Sigmoid colon (tissue), 6 donors: ENCODE measurements at regions not wholly inside any gene's neighbourhood (a gene's known extent, or its start where the extent isn't known, plus 50 kb on each side); places are given as distances from the start of the nearest gene placed in this dataset.

Source experiments
- DNase-seq: peaks from one replicate; pipeline ENCODE4 v3.0.0-alpha.2; 2019
- H3K27ac ChIP-seq, 4 donors: fragments of 200-600 bp; sonication (generic); one replicate each; pipeline ENCODE4 v1.5.1; 2016 to 2019; ENCODE audit warnings: mild to moderate bottlenecking in 1 of 4
- H3K27me3 ChIP-seq, 3 donors: fragments of 200-600 bp; sonication (generic); one replicate each; pipeline ENCODE4 v1.5.1; 2019; ENCODE audit warnings: mild to moderate bottlenecking in 1 of 3
- H3K36me3 ChIP-seq, 4 donors: fragments of 200-600 bp; sonication (generic); one replicate each; pipeline ENCODE4 v1.5.1; 2016 to 2019
- H3K4me1 ChIP-seq, 4 donors: fragments of 200-600 bp; sonication (generic); one replicate each; pipeline ENCODE4 v1.5.1; 2017 to 2019
- H3K4me3 ChIP-seq, 4 donors: fragments of 200-600 bp; sonication (generic); one replicate each; pipeline ENCODE4 v1.5.1; 2017 to 2019; ENCODE audit warnings: mild to moderate bottlenecking in 2 of 4, moderate library complexity in 1 of 4
- H3K9me3 ChIP-seq, 4 donors: fragments of 200-600 bp in 3 of 4; sonication (generic) in 3 of 4; one replicate each; pipeline versions ENCODE4 v1.5.1 to v1.6.1; 2013 to 2019
- EP300 ChIP-seq, 4 donors: sonication (generic); formaldehyde crosslinking; IDR thresholded peaks; one replicate each; pipeline ENCODE4 v1.6.1; 2017; ENCODE audit warnings: antibody characterized with exemption in 4 of 4
- POLR2A ChIP-seq, 2 donors: fragments of 450-650 bp; IDR thresholded peaks; one replicate each; pipeline ENCODE4 v1.6.1; 2016; ENCODE audit warnings: antibody characterized with exemption in 2 of 2, mild to moderate bottlenecking in 2 of 2, moderate library complexity in 2 of 2
- POLR2AphosphoS5 ChIP-seq, 4 donors: sonication (generic); formaldehyde crosslinking; IDR thresholded peaks; one replicate each; pipeline ENCODE4 v1.6.1; 2017; ENCODE audit warnings: antibody characterized with exemption in 4 of 4
- WGBS, 2 donors: extraction: QIAGEN DNeasy Blood & Tissue Kit; methylation state at CpG; one replicate each; pipeline ENCODE4 v1.1.7; 2013; 5-methylcytosine and 5-hydroxymethylcytosine counted together
- intact Hi-C: fragments of 100-400 bp; cut with DNase I; formaldehyde crosslinking; loops from one replicate; pipeline ENCODE4 v1.15.1; 2023
- TF ChIP-seq, protein P1 (sequence below), 4 experiments: fragments of 450-650 bp in 3 of 4; fragments of 200-600 bp in 1 of 4; IDR thresholded peaks; one replicate each; pipeline ENCODE4 v1.5.1; 2016 to 2019; ENCODE audit warnings: antibody characterized with exemption in 4 of 4, mild to moderate bottlenecking in 3 of 4, moderate library complexity in 2 of 4
- donor health status: healthy with polysubstance abuse.
- donor health status: healthy.

DNA sequence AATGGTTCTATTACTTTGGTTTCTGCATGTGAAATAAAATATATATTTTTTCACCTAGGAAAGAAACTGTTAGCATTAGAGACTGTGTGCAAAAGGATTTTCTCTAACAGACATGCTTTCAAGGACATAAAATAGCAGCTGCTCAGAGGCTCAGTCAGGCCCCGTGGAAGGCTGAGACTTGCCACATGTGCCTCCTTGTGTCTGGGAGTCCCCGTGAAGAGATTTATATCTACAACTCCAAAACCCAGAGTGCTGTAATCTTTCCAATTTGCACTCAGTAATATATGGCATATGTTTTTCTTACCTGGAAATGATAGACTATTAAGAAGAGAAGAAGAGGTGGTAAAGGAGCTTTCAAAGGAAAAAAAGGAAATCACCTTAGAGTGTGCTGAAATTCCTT lies 371.6 kb upstream of the OBI1 start:
- Histone ChIP-seq H3K27me3 (no peaks in the 10 kb centered on the region), H3K36me3 (no peaks in the 10 kb centered on the region), H3K4me1 (no peaks in the 10 kb centered on the region), H3K27ac (no peak overlapping the region), H3K9me3 (no peaks in the 10 kb centered on the region), H3K4me3 (no peak overlapping the region)
- TF ChIP-seq POLR2A (IDR thresholded peaks at IDR 0.05) (no peak), POLR2AphosphoS5 (IDR thresholded peaks at IDR 0.05) (no peak), EP300 (IDR thresholded peaks at IDR 0.05) (no peak)
- TF ChIP-seq, protein P1, sequence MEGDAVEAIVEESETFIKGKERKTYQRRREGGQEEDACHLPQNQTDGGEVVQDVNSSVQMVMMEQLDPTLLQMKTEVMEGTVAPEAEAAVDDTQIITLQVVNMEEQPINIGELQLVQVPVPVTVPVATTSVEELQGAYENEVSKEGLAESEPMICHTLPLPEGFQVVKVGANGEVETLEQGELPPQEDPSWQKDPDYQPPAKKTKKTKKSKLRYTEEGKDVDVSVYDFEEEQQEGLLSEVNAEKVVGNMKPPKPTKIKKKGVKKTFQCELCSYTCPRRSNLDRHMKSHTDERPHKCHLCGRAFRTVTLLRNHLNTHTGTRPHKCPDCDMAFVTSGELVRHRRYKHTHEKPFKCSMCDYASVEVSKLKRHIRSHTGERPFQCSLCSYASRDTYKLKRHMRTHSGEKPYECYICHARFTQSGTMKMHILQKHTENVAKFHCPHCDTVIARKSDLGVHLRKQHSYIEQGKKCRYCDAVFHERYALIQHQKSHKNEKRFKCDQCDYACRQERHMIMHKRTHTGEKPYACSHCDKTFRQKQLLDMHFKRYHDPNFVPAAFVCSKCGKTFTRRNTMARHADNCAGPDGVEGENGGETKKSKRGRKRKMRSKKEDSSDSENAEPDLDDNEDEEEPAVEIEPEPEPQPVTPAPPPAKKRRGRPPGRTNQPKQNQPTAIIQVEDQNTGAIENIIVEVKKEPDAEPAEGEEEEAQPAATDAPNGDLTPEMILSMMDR (IDR thresholded peaks at IDR 0.05) = no peak
- DNase-seq = no peak
- 37 to 41% methylated on average over 2 of the region's 2 CpGs for WGBS, 2 donors
- intact Hi-C loops = no loop called here

DNA sequence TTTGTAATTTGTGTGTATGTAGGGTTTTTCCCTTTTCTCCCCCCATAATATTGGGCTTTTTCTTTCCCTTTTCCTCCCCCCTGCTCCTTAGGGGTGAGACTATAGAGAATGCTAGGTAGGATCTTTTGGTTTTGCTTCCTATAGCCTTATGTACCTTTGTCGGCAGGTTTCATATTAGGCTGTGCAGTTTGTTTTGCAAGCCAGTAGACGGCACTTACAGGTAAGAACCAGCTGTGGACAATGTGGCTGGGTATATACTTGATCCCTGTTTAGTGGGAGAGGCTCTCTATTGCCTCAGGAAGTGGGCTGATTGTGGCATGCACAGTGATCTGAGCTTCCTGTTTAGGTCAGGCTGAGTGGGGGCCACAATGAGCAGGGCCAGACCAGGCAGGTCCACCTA lies 359.2 kb upstream of the OBI1 start:
- no peaks in the 10 kb centered on the region for H3K36me3 ChIP-seq
- 95 to 97% methylated on average over 2 of the region's 2 CpGs for WGBS, 2 donors
- TF ChIP-seq EP300 (IDR thresholded peaks at IDR 0.05) = no peak
- TF ChIP-seq POLR2A (IDR thresholded peaks at IDR 0.05) = no peak
- TF ChIP-seq, protein P1 (IDR thresholded peaks at IDR 0.05) = no peak
- no peak for TF ChIP-seq POLR2AphosphoS5 (IDR thresholded peaks at IDR 0.05)
- no peak for DNase-seq
- no peaks in the 10 kb centered on the region for H3K27me3 ChIP-seq
- H3K4me1 ChIP-seq = no peaks in the 10 kb centered on the region
- peaks cover 3 to 8% (median 6%) of the 10 kb centered on the region in 4 donors for H3K9me3 ChIP-seq
- no peak overlapping the region for H3K27ac ChIP-seq
- no peak overlapping the region for H3K4me3 ChIP-seq
- intact Hi-C loops = no loop called here

DNA sequence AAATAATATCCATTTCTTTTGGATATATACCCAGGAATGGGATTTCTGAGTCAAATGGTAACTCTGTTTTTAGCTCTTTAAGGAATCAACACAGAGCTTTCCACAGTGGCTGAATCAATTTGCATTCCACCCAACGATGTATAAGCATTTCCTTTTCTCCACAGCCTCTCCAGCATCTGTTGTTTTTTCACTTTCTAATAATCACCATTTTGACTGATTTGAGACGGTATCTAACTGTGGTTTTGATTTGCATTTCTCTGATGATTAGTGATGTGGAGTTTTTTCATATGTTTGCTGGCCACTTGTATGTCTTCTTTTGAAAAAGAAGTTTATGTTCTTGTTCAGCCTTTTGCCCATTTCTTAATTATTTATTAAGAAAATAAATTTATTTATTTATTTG lies 352.2 kb upstream of the OBI1 start:
- Histone ChIP-seq H3K27ac (no peak overlapping the region), H3K4me3 (no peak overlapping the region), H3K27me3 (no peaks in the 10 kb centered on the region), H3K36me3 (no peaks in the 10 kb centered on the region), H3K9me3 (no peaks in the 10 kb centered on the region), H3K4me1 (no peaks in the 10 kb centered on the region)
- intact Hi-C loops = no loop called here
- TF ChIP-seq, protein P1 (IDR thresholded peaks at IDR 0.05) = no peak
- WGBS, 2 donors = 65 to 67% methylated on average over 2 of the region's 2 CpGs
- DNase-seq = no peak

DNA sequence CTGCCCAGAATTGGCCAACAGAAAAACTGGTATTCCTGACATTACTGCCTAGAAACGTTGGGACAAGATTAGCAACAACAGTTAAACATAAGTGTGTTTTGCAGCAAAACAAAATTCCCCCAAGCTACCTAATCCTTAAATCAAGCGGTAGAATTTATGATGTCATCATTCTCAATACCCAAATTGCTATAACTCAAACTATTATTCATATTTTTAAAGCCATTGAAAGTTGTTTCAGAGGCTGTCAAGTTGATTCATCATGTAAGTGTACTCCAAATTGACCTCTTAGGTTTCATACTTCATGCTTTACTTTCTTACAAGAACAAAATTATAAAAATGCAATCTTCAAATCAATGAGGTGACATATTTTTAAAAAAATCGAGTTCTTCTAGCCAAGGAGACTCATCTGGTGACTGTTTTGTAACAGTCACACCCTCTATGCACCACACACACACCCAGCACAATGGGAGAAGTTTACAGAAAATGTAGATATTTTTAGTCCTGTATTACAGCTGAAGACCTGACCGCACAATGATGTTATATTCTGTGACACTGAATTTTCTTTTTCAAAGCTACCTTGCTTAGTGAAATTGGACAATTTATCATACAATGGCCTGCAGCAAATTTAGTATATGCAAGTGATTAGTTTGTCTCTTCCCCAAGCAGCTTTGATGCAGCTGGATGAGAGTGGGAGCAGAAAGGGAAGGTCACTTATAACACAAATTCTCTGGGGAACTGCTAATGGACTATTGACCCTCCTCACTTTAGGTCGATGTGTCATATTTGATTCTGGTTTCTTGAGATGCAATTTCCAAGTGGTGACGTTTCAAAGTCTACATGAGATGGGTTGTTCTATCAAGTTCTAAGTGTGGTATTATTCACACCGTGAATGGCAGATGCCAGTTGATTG lies 345.3 kb upstream of the OBI1 start:
- WGBS, 2 donors = 66 to 77% methylated on average over 7 of the region's 7 CpGs
- intact Hi-C loops = no loop called here
- DNase-seq = no peak

More for the DNA sequence above, 345.3 kb upstream of the OBI1 start:
- H3K4me3 ChIP-seq = no peak overlapping the region
- H3K27me3 ChIP-seq = no peaks in the 10 kb centered on the region
- H3K36me3 ChIP-seq = no peaks in the 10 kb centered on the region
- no peaks in the 10 kb centered on the region for H3K4me1 ChIP-seq
- TF ChIP-seq EP300 (IDR thresholded peaks at IDR 0.05) = no peak
- no peak for TF ChIP-seq POLR2AphosphoS5 (IDR thresholded peaks at IDR 0.05)
- TF ChIP-seq, protein P1 (IDR thresholded peaks at IDR 0.05) = no peak
- no peak for TF ChIP-seq POLR2A (IDR thresholded peaks at IDR 0.05)
- H3K27ac ChIP-seq = no peak overlapping the region
- no peaks in the 10 kb centered on the region for H3K9me3 ChIP-seq
